Right lobe of liver (tissue), 6 donors: ENCODE measurements at regions not wholly inside any gene's neighbourhood (a gene's known extent, or its start where the extent isn't known, plus 50 kb on each side); places are given as distances from the start of the nearest gene placed in this dataset.

Experiments used
- ATAC-seq, 4 donors: fragments of 200-7000 bp; cut with Tn5 transposase; one replicate each; pipeline ENCODE4 v1.9.1; 2020; ENCODE audit warnings: mild to moderate bottlenecking in 4 of 4, moderate library complexity in 4 of 4
- DNase-seq, 3 donors: peaks; one replicate each; pipeline ENCODE4 v3.0.0-alpha.2; 2020
- H3K27ac ChIP-seq, 3 donors: fragments of 200-600 bp; one replicate each; pipeline ENCODE4 v1.8.0; 2022
- H3K27me3 ChIP-seq, 2 donors: fragments of 200-600 bp; one replicate each; pipeline ENCODE4 v1.8.0; 2022
- H3K36me3 ChIP-seq, 4 donors: fragments of 200-600 bp; sonication (generic) in 1 of 4; one replicate each; pipeline versions ENCODE4 v1.5.1 to v1.8.0; 2017 to 2022; ENCODE audit warnings: control low read depth in 1 of 4
- H3K4me1 ChIP-seq, 4 donors: fragments of 200-600 bp; sonication (generic) in 1 of 4; one replicate each; pipeline versions ENCODE4 v1.5.1 to v1.8.0; 2017 to 2022; ENCODE audit warnings: control low read depth in 1 of 4
- H3K4me3 ChIP-seq, 3 donors: fragments of 200-600 bp; one replicate each; pipeline ENCODE4 v1.8.0; 2022
- H3K9me3 ChIP-seq, 4 donors: fragments of 200-600 bp; sonication (generic) in 1 of 4; one replicate each; pipeline versions ENCODE4 v1.5.1 to v1.8.0; 2017 to 2022; ENCODE audit warnings: control low read depth in 1 of 4
- POLR2A ChIP-seq: fragments of 450-650 bp; IDR thresholded peaks from one replicate; pipeline ENCODE4 v1.6.1; 2017; ENCODE audit warnings: antibody characterized with exemption, mild to moderate bottlenecking
- WGBS: methylation state at CpG from one replicate; pipeline ENCODE4 v1.1.6; 2018; ENCODE audit warnings: low coverage, low lambda C conversion rate; ENCODE audit not compliant: insufficient coverage; ENCODE audit errors: missing lambda C conversion rate; 5-methylcytosine and 5-hydroxymethylcytosine counted together
- intact Hi-C, 2 donors: fragments of 100-400 bp; cut with DNase I; formaldehyde crosslinking; loops; one replicate each; pipeline versions ENCODE4 v1.11.2 to v1.14.1; 2022
- TF ChIP-seq, protein P1 (sequence below), 4 donors: fragments of 200-600 bp in 3 of 4; fragments of 450-650 bp in 1 of 4; IDR thresholded peaks; one replicate each; pipeline versions ENCODE4 v1.5.1 to v1.8.0; 2016 to 2022; ENCODE audit warnings: antibody characterized with exemption in 4 of 4, mild to moderate bottlenecking in 2 of 4
- donor health status: DM: no; HTN: yes; CAD: no.
- donor health status: DM: no; HTN: no; CAD: no.
- donor health status: DM: no; HTN: no; CAD: no.
- donor health status: DM: no; HTN: yes; CAD: no.
- donor health status: DM: no; HTN: yes; CAD: no.

DNA sequence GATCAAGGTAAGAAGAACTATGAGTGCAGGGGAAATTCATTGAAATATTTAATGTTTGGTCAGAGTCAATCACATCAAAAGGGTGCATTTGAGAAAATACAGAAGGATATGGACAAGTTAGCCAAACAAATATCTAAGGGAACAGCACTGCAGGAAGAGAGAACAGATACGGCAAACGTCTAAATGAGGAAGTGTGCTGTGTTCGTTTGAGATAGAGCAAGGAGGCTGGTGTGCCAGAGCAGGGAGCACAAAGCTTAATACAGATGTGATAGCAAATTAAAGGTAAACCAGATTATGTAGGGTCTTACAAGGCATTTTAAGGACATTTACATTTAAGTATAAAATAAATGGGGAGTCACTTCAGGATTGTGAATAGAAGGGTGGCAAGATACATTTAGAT lies 241.3 kb upstream of the ZNF804A start:
- Histone ChIP-seq H3K4me3 (no peak overlapping the region), H3K9me3 (peaks cover 0 to 3% (median 0%) of the 10 kb centered on the region in 4 donors), H3K27ac (no peak overlapping the region), H3K27me3 (no peaks in the 10 kb centered on the region), H3K4me1 (no peaks in the 10 kb centered on the region), H3K36me3 (no peaks in the 10 kb centered on the region)
- intact Hi-C loops = no loop called here
- ATAC-seq (no peak), DNase-seq (no peak)
- WGBS = 29% methylated on average over 3 of the region's 3 CpGs
- TF ChIP-seq, protein P1, sequence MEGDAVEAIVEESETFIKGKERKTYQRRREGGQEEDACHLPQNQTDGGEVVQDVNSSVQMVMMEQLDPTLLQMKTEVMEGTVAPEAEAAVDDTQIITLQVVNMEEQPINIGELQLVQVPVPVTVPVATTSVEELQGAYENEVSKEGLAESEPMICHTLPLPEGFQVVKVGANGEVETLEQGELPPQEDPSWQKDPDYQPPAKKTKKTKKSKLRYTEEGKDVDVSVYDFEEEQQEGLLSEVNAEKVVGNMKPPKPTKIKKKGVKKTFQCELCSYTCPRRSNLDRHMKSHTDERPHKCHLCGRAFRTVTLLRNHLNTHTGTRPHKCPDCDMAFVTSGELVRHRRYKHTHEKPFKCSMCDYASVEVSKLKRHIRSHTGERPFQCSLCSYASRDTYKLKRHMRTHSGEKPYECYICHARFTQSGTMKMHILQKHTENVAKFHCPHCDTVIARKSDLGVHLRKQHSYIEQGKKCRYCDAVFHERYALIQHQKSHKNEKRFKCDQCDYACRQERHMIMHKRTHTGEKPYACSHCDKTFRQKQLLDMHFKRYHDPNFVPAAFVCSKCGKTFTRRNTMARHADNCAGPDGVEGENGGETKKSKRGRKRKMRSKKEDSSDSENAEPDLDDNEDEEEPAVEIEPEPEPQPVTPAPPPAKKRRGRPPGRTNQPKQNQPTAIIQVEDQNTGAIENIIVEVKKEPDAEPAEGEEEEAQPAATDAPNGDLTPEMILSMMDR (IDR thresholded peaks at IDR 0.05) = no peak
- TF ChIP-seq POLR2A = no peak

DNA sequence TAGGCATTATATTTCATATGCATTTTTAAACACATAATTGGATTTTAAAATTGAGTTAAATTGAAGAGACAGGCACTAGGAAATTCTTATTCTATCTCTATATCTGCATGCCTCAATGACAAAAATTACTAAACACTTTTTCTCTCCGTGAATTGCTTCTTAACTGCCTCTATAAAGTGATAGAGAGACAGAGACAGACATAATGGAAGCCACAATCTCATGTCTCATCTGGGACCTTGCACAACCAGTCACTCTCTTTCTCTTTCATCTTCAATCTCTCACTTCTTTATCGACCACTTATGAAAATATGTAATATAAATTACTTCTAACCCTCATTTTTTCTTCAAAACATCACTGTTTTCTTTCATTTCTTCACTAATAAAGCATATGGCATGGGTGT lies 238.9 kb upstream of the ZNF804A start:
- H3K27ac ChIP-seq = no peak overlapping the region
- no peak overlapping the region for H3K4me3 ChIP-seq
- intact Hi-C loops = no loop called here
- no peak for DNase-seq
- no peaks in the 10 kb centered on the region for H3K27me3 ChIP-seq
- no peak for ATAC-seq
- TF ChIP-seq, protein P1 (IDR thresholded peaks at IDR 0.05) = no peak
- TF ChIP-seq POLR2A = no peak
- WGBS = 42% methylated on average over 2 of the region's 2 CpGs
- peaks cover 0 to 3% (median 0%) of the 10 kb centered on the region in 4 donors for H3K9me3 ChIP-seq
- H3K4me1 ChIP-seq = no peaks in the 10 kb centered on the region
- H3K36me3 ChIP-seq = no peaks in the 10 kb centered on the region

DNA sequence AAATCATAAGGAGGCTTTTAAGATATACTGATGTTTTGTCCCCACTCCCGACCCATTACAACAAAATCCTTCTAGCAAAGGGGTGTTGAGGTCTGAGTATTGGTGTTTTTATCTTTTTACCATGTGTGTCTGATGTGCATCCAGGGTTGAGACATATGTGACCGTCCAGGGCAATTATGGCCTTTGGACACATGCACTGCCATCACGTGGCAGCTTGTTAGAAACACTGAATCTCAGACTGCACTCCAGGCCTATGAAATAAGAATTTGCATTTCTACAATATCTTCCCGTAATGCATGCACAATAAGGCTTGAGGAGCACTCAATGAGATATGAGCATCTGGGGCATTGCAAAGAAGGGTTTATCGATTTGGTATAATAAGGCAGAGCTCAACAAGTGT lies 235.1 kb upstream of the ZNF804A start:
- 55% methylated on average over 5 of the region's 5 CpGs for WGBS
- no peak for TF ChIP-seq POLR2A
- TF ChIP-seq, protein P1 (IDR thresholded peaks at IDR 0.05) = peak in 1 of 4 donors; percentile 23
- no peak overlapping the region for H3K4me3 ChIP-seq
- H3K27ac ChIP-seq = no peak overlapping the region
- H3K27me3 ChIP-seq = no peaks in the 10 kb centered on the region
- intact Hi-C loops = no loop called here
- ATAC-seq (peak; percentile 67 to 81 (median 80)), DNase-seq (no peak)
- H3K36me3 ChIP-seq = no peaks in the 10 kb centered on the region
- H3K4me1 ChIP-seq = no peaks in the 10 kb centered on the region
- peaks cover 0 to 3% (median 0%) of the 10 kb centered on the region in 4 donors for H3K9me3 ChIP-seq

DNA sequence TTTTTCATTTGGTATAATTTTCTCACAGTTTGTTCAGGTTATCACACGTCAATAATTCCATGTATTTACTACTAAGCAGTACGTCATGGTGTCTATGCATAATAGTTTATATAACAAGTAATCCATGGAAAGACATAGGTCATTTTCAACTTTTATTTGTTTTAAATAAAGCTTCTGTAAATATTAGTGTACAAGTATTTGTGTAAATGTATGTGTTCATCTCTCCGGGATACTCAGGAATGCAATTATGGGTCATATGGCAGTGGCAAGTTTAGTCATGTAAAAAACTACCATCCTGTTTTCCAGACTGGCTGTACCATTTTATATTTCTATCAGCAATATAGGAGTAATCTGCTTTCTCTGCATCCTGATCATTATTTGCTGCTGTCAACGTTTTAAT lies 231.1 kb upstream of the ZNF804A start:
- Histone ChIP-seq H3K27me3 (no peaks in the 10 kb centered on the region), H3K4me1 (peaks cover 0 to 9% (median 0%) of the 10 kb centered on the region in 4 donors), H3K36me3 (no peaks in the 10 kb centered on the region), H3K27ac (no peak overlapping the region), H3K4me3 (no peak overlapping the region), H3K9me3 (peaks cover 0 to 8% (median 0%) of the 10 kb centered on the region in 4 donors)
- DNase-seq = no peak
- TF ChIP-seq, protein P1 (IDR thresholded peaks at IDR 0.05) = no peak
- no peak for TF ChIP-seq POLR2A
- intact Hi-C loops = no loop called here
- ATAC-seq = no peak
- WGBS = 61% methylated on average over 4 of the region's 4 CpGs

DNA sequence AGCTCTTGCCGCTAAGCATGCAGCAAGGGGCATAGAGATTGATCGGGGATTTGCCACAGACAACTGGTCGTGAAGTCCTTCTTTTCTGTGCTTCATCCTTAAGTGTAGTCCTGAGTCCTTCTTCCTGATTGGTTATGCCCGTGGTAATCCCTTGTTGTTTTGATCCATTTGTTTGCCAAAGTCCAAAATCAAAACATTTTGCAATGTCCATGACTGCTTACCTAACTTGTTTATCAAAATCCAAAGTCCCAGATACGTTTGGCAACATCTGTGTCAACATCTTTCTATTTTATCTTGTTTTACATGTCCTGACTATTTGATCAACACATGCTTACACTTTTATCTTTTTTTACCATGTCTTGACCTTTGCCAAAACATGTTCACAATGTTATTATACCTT lies 229.0 kb upstream of the ZNF804A start:
- Histone ChIP-seq H3K27me3 (no peaks in the 10 kb centered on the region), H3K4me1 (peaks cover 0 to 9% (median 0%) of the 10 kb centered on the region in 4 donors), H3K27ac (peak overlapping the region in 2 of 3 donors; percentile 51 to 76), H3K4me3 (peak overlapping the region in 1 of 3 donors; percentile 30), H3K36me3 (no peaks in the 10 kb centered on the region), H3K9me3 (peaks cover 0 to 8% (median 0%) of the 10 kb centered on the region in 4 donors)
- ATAC-seq (peak; percentile 91 to 98 (median 94)), DNase-seq (no peak)
- intact Hi-C loops = no loop called here
- 20% methylated on average over 4 of the region's 5 CpGs for WGBS
- no peak for TF ChIP-seq POLR2A
- TF ChIP-seq, protein P1 (IDR thresholded peaks at IDR 0.05) = no peak
